Liver (tissue), 3 donors: ENCODE measurements at regions not wholly inside any gene's neighbourhood (a gene's known extent, or its start where the extent isn't known, plus 50 kb on each side); places are given as distances from the start of the nearest gene placed in this dataset.

Experiments used
- CTCF ChIP-seq: fragments of 150-350 bp; IDR thresholded peaks from 2 replicates; pipeline ENCODE4 v1.5.1; 2017; ENCODE audit warnings: improper control_type of control experiment, low read depth, low read length; ENCODE audit not compliant: missing input control
- RAD21 ChIP-seq, 2 donors: IDR thresholded peaks; 2 replicates each; pipeline ENCODE4 v1.6.1; 2016; ENCODE audit warnings: antibody characterized with exemption in 2 of 2, mild to moderate bottlenecking in 2 of 2
- REST ChIP-seq: IDR thresholded peaks from 2 replicates; pipeline ENCODE4 v1.6.1; 2016; ENCODE audit warnings: antibody characterized with exemption, mild to moderate bottlenecking
- YY1 ChIP-seq: IDR thresholded peaks from 2 replicates; pipeline ENCODE4 v1.6.1; 2016; ENCODE audit warnings: antibody characterized with exemption, mild to moderate bottlenecking
- donor health status: healthy.
- donor health status: healthy.

- TF ChIP-seq RAD21 (IDR thresholded peaks at IDR 0.05) (no peak), CTCF (no peak), YY1 (no peak), REST (no peak)
These were observed 1616.0 kb downstream of the KHDRBS2 start for GRCh38 chr6:60670036-60670435.
